Psoas muscle (tissue), 7 donors: ENCODE measurements at regions not wholly inside any gene's neighbourhood (a gene's known extent, or its start where the extent isn't known, plus 50 kb on each side); places are given as distances from the start of the nearest gene placed in this dataset.

Source experiments
- ATAC-seq, 4 donors: fragments of 200-7000 bp; cut with Tn5 transposase; one replicate each; pipeline ENCODE4 v1.9.1; 2020; ENCODE audit warnings: moderate library complexity in 3 of 4, mild to moderate bottlenecking in 2 of 4
- DNase-seq, 2 donors: peaks; one replicate each; pipeline ENCODE4 v3.0.0-alpha.2; 2020
- H3K27ac ChIP-seq: fragments of 200-600 bp; one replicate; pipeline ENCODE4 v1.8.0; 2022
- H3K27me3 ChIP-seq, 3 donors: fragments of 200-600 bp in 1 of 3; one replicate each; pipeline versions ENCODE4 v1.6.1 to v1.8.0; 2013 to 2022; ENCODE audit warnings: low read length in 2 of 3, mild to moderate bottlenecking in 2 of 3, moderate library complexity in 1 of 3; ENCODE audit not compliant: insufficient read depth in 3 of 3
- H3K36me3 ChIP-seq, 2 donors: fragments of 200-600 bp in 1 of 2; one replicate each; pipeline versions ENCODE4 v1.6.1 to v1.8.0; 2013 to 2022; ENCODE audit warnings: low read depth in 1 of 2, mild to moderate bottlenecking in 1 of 2, moderate library complexity in 1 of 2; ENCODE audit not compliant: insufficient read depth in 1 of 2
- H3K4me1 ChIP-seq: fragments of 200-600 bp; one replicate; pipeline ENCODE4 v1.8.0; 2022
- H3K4me3 ChIP-seq: fragments of 200-600 bp; one replicate; pipeline ENCODE4 v1.8.0; 2022; ENCODE audit warnings: mild to moderate bottlenecking
- H3K9me3 ChIP-seq: fragments of 200-600 bp; one replicate; pipeline ENCODE4 v1.8.0; 2022
- WGBS, 3 donors: extraction: QIAGEN DNeasy Blood & Tissue Kit; methylation state at CpG; one replicate each; pipeline versions ENCODE4 v1.1.6 to v1.1.7; 2013; 5-methylcytosine and 5-hydroxymethylcytosine counted together
- intact Hi-C, 2 donors: fragments of 100-400 bp; cut with DNase I; formaldehyde crosslinking; loops; one replicate each; pipeline versions ENCODE4 v1.11.0 to v1.14.2; 2022
- TF ChIP-seq, protein P1 (sequence below): fragments of 200-600 bp; IDR thresholded peaks from one replicate; pipeline ENCODE4 v1.8.0; 2022; ENCODE audit warnings: antibody characterized with exemption
- donor health status: healthy with polysubstance abuse.
- donor health status: DM: no; HTN: no; CAD: no; lungs with moderate emphysema.
- donor health status: Bipolar disorder and iron deficiency.
- donor health status: healthy.
- donor health status: DM: yes; HTN: yes; CAD: no.
- donor health status: DM: no; HTN: no; CAD: no.
- donor health status: DM: yes; HTN: yes; CAD: no.

DNA sequence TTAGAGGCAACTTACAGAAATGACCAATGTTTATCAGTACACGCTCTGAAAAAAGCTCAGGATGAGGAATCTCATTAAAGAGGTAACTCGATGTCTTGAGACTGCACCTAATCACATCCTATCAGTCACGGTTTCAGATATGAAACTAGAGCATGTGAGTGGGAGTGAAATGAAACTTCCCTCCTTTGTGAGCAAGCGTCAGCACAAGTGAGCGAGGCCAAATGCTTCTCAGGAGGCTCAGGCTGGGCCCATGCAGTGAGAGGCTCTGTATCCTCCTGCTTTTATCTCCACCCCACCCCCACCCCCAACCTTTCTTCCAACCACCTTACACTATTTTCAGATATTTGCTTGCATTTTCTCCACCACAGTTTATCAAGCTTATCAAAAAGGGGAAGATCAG, 140.8 kb upstream of the RIMS1 start:
- no peak for ATAC-seq

DNA sequence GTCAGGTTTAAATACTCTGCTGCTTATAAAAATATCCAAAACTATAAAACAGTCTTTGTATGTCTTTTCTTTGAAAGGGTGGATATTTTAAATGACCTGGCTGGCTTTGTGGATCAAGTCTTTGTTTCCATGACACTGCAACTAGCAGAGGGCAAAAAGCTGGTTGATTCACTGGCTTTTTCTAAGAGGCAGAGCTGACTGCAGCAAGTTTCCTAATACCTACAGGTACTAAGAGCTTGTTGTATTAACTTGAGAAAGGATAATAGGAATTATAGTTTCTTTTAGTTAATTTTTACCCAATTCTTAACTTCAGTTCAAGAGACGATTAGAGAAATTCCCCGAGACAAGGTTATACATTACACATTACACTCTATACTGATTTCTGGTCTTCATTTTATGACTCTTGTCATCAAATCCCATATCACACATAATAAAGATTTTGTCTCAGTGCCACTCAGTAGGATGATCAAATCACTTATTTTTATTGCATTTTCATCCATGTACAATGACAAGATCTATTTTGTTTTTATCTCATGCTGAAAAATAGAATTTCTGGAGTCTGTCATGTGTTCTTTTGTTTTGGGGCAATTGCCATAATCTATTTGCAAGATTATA, 120.1 kb upstream of the RIMS1 start:
- H3K36me3 ChIP-seq: no peaks in the 10 kb centered on the region
- ATAC-seq (no peak), DNase-seq (no peak)
- no peaks in the 10 kb centered on the region for H3K27me3 ChIP-seq
- no peak overlapping the region for H3K27ac ChIP-seq
- peaks cover 6% of the 10 kb centered on the region for H3K4me1 ChIP-seq
- TF ChIP-seq, protein P1, sequence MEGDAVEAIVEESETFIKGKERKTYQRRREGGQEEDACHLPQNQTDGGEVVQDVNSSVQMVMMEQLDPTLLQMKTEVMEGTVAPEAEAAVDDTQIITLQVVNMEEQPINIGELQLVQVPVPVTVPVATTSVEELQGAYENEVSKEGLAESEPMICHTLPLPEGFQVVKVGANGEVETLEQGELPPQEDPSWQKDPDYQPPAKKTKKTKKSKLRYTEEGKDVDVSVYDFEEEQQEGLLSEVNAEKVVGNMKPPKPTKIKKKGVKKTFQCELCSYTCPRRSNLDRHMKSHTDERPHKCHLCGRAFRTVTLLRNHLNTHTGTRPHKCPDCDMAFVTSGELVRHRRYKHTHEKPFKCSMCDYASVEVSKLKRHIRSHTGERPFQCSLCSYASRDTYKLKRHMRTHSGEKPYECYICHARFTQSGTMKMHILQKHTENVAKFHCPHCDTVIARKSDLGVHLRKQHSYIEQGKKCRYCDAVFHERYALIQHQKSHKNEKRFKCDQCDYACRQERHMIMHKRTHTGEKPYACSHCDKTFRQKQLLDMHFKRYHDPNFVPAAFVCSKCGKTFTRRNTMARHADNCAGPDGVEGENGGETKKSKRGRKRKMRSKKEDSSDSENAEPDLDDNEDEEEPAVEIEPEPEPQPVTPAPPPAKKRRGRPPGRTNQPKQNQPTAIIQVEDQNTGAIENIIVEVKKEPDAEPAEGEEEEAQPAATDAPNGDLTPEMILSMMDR: no peak
- intact Hi-C loops: loop anchor here in 1 of 2 donors (10.0 kb wide), 1 partner anchor 221 kb away; no protein-coding TSS in a partner anchor
- no peak overlapping the region for H3K4me3 ChIP-seq
- H3K9me3 ChIP-seq: no peaks in the 10 kb centered on the region
- WGBS, 3 donors: 69 to 76% (median 75%) methylated on average over 2 of the region's 2 CpGs

More for the DNA sequence above, 140.8 kb upstream of the RIMS1 start:
- TF ChIP-seq, protein P1: no peak
- no peak overlapping the region for H3K4me3 ChIP-seq
- H3K27me3 ChIP-seq: no peaks in the 10 kb centered on the region
- intact Hi-C loops: no loop called here
- H3K9me3 ChIP-seq: no peaks in the 10 kb centered on the region
- no peaks in the 10 kb centered on the region for H3K4me1 ChIP-seq
- no peak for DNase-seq
- H3K36me3 ChIP-seq: no peaks in the 10 kb centered on the region
- WGBS, 3 donors: 33 to 38% (median 34%) methylated on average over 5 of the region's 5 CpGs
- no peak overlapping the region for H3K27ac ChIP-seq

GRCh38 chr6:71766796-71767195, 119.6 kb upstream of the RIMS1 start:
- H3K36me3 ChIP-seq: no peaks in the 10 kb centered on the region
- 24 to 30% (median 30%) methylated on average over 3 of the region's 3 CpGs for WGBS, 3 donors
- intact Hi-C loops: loop anchor here in 1 of 2 donors (10.0 kb wide), 1 partner anchor 222 kb away; no protein-coding TSS in a partner anchor
- ATAC-seq (no peak), DNase-seq (no peak)
- H3K4me1 ChIP-seq: peaks cover 6% of the 10 kb centered on the region
- H3K4me3 ChIP-seq: no peak overlapping the region
- no peaks in the 10 kb centered on the region for H3K9me3 ChIP-seq
- no peak overlapping the region for H3K27ac ChIP-seq
- H3K27me3 ChIP-seq: no peaks in the 10 kb centered on the region
- TF ChIP-seq, protein P1: no peak

DNA sequence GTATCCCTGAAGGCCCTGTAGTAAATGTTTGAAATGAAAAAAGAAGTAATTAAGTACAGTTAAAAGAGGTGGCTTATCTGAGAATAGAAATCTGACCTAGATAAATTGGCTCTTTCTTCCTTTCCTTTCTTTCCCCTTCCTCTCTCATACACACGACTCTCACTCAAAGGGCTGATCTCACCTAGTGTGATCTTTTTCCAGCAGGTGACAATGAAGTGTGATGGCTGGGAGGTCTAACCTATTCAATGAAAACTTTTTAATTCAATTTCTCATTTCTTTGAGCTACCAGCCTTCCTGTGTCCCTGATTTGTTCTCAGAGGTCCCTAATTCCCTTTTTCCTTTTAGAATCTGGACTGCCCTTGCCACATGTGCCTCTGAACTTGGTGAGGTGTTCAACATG, 118.0 kb upstream of the RIMS1 start:
- Histone ChIP-seq H3K27ac (no peak overlapping the region), H3K4me1 (peaks cover 6% of the 10 kb centered on the region), H3K27me3 (no peaks in the 10 kb centered on the region), H3K4me3 (no peak overlapping the region), H3K9me3 (no peaks in the 10 kb centered on the region), H3K36me3 (no peaks in the 10 kb centered on the region)
- TF ChIP-seq, protein P1: no peak
- DNase-seq (no peak), ATAC-seq (no peak)
- 15 to 49% (median 39%) methylated on average over 1 of the region's 1 CpG for WGBS, 3 donors
- intact Hi-C loops: loop anchor here in 1 of 2 donors (10.0 kb wide), 1 partner anchor 224 kb away; no protein-coding TSS in a partner anchor

- Histone ChIP-seq H3K36me3 (no peaks in the 10 kb centered on the region), H3K9me3 (peaks cover 15% of the 10 kb centered on the region), H3K27ac (no peak overlapping the region), H3K4me3 (no peak overlapping the region), H3K4me1 (no peaks in the 10 kb centered on the region), H3K27me3 (no peaks in the 10 kb centered on the region)
- DNase-seq: no peak
- 62 to 77% (median 70%) methylated on average over 1 of the region's 1 CpG for WGBS, 3 donors
- TF ChIP-seq, protein P1: no peak
- no peak for ATAC-seq
- intact Hi-C loops: no loop called here
Measured at GRCh38 chr6:71808865-71809264, 77.5 kb upstream of the RIMS1 start.
